ENCODE measurements at regions not wholly inside any gene's neighbourhood (a gene's known extent, or its start where the extent isn't known, plus 50 kb on each side); places are given as distances from the start of the nearest gene placed in this dataset.

DNA sequence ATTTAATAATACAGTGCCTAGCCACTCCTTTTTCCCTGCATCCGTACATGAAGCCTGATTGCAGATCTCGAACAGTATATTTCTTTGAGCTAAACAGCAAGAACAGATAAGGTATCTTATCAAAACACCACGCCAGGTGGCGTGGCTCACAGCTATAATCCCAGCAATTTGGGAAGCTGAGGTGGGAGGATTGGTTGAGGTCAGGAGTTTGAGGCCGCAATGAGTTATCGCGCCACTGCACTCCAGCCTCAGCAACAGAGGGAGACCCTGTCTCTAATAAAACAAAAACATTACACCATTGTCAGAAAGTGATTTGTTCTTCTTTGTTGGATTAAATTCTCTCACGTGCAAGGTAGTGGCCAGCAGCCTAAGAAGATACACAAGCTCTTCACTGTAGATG lies 291.2 kb upstream of the DMRT1 start:
- TF ChIP-seq CTCF (IDR thresholded peaks at IDR 0.05) (no peak), POLR2A (IDR thresholded peaks at IDR 0.05) (no peak), POLR2AphosphoS5 (IDR thresholded peaks at IDR 0.05; ENCODE audit: insufficient read depth in 1 of 2, low read depth in 1 of 2) (no peak)
